Coronary artery (tissue), 2 donors: ENCODE measurements at regions not wholly inside any gene's neighbourhood (a gene's known extent, or its start where the extent isn't known, plus 50 kb on each side); places are given as distances from the start of the nearest gene placed in this dataset.

ENCODE experiments used
- DNase-seq: peaks from one replicate; pipeline ENCODE4 v3.0.0-alpha.2; 2017; ENCODE audit warnings: low spot score
- H3K27ac ChIP-seq, 2 donors: fragments of 200-600 bp; sonication (generic); one replicate each; pipeline ENCODE4 v1.5.1; 2016 to 2019
- H3K4me3 ChIP-seq: fragments of 200-600 bp; sonication (generic); 2 replicates; pipeline ENCODE4 v1.5.1; 2016; ENCODE audit warnings: mild to moderate bottlenecking, moderate library complexity
- TF ChIP-seq, protein P1 (sequence below): fragments of 200-600 bp; sonication (generic); IDR thresholded peaks from one replicate; pipeline ENCODE4 v1.5.1; 2019; ENCODE audit warnings: antibody characterized with exemption

DNA sequence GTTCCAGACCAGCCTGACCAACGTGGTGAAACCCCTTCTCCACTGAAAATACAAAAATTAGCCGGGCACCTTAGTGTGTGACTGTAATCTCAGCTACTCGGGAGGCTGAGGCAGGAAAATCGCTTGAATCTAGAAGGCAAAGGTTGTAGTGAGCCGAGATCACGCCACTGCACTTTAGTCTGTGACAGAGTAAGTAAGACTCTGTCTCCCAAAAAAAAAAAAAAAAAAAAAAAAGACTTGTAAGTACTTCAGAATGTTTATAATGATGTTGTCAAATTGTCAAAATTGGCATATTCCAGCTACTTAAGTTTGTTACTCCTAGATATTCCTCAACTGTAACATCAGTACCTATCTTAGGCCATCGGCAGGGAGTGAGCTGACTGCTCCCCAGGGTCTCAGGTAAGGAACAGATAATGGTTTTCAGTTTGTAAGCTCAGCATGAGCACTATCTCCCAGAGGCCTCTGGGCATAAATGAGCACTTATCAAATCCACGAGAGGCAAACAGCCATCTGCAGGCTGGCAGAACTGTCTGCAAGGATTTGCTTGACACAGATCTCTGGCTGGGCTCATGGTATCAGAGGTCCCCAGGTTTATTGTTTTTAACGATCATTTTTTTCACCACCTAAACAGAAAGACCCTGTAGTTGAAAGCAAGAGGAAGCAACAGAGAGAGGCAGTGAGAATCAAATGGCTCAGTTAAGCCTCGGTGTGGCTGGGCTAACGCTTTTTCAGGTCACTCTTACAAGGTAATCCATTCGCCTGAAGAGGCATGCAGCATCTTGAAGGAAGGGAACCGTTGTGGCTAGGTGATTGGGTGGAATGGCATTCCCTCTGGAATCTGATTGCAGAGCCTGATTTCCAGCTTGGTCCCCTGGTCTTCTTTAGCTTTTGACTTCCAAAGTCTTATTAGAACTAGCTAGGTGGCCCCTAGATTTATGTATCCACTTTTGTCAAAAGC lies 115.9 kb downstream of the LY86 start:
- Histone ChIP-seq H3K4me3 (no peak overlapping the region), H3K27ac (no peak overlapping the region)
- TF ChIP-seq, protein P1, sequence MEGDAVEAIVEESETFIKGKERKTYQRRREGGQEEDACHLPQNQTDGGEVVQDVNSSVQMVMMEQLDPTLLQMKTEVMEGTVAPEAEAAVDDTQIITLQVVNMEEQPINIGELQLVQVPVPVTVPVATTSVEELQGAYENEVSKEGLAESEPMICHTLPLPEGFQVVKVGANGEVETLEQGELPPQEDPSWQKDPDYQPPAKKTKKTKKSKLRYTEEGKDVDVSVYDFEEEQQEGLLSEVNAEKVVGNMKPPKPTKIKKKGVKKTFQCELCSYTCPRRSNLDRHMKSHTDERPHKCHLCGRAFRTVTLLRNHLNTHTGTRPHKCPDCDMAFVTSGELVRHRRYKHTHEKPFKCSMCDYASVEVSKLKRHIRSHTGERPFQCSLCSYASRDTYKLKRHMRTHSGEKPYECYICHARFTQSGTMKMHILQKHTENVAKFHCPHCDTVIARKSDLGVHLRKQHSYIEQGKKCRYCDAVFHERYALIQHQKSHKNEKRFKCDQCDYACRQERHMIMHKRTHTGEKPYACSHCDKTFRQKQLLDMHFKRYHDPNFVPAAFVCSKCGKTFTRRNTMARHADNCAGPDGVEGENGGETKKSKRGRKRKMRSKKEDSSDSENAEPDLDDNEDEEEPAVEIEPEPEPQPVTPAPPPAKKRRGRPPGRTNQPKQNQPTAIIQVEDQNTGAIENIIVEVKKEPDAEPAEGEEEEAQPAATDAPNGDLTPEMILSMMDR = no peak
- DNase-seq = no peak

DNA sequence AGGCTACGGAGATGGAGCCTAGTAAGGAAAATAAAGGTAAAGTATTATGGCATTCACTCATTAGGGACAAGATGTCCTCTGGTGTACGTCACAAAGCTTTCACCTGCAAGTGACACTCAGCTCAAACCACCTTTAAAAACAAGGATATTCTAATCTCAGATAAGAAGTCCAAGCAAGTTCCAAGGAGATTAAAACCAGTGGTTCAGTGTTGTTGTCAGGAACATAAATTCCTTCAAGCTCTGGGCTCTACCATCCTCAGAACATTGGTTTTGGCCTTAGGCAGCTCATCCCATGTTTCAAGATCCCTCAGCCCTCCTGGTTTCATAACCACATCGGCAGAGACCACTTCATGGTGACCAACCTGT lies 116.5 kb downstream of the LY86 start:
- TF ChIP-seq, protein P1 = no peak
- Histone ChIP-seq H3K4me3 (no peak overlapping the region), H3K27ac (no peak overlapping the region)
- DNase-seq = no peak

DNA sequence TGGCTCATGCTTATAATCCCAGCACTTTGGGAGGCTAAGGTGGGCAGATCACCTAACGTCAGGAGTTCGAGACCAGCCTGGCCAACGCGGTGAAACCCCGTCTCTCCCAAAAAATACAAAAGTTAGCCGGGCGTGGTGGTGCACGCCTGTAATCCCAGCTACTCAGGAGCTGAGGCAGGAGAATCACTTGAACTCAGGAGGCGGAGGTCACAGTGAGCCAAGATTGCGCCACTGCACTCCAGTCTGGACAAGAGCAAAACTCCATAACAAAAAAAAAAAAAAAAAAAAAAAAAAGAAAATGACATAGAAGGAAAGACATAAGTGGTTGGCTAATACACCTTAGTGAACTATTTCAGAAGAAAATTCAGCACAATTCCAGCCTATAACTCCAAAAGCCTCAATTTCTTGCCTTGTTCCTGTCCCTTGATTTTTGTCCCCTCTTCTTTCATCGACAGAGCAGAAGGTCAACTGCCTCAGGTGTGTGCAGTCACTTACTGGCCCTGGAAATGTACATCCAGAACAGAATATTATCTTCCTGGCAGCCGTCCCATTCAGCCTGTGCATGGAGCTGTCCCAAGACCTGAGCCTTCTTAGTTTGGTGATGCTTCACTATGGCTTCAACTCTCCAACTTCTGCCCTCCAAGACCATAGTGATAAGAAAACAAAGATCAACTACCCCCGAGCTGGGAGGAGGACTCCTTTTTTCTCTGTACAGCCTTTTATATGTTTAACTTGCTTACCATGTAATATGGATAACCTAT lies 117.6 kb downstream of the LY86 start:
- TF ChIP-seq, protein P1 = no peak
- Histone ChIP-seq H3K4me3 (no peak overlapping the region), H3K27ac (no peak overlapping the region)
- no peak for DNase-seq

DNA sequence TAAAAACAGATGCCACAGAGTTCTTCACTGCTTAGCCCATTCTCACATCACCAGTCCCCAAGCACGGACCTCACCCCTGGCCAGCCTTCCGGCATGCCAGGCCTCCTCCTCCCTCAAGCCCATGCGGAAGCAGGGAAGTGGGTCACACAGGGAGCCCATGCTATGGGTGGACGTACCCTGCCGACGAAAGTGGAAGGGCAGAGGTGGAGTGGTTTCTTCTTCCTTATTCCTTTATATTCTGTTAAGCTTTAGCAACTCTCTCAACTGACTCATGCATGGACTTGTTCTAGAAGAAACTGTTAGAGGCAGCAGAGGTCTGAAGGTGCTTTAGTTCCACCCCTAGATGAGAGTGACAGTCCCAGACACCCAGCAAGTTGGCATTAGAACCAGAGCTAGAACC lies 118.6 kb downstream of the LY86 start:
- no peak overlapping the region for H3K4me3 ChIP-seq
- TF ChIP-seq, protein P1 = no peak
- H3K27ac ChIP-seq = no peak overlapping the region
- no peak for DNase-seq

DNA sequence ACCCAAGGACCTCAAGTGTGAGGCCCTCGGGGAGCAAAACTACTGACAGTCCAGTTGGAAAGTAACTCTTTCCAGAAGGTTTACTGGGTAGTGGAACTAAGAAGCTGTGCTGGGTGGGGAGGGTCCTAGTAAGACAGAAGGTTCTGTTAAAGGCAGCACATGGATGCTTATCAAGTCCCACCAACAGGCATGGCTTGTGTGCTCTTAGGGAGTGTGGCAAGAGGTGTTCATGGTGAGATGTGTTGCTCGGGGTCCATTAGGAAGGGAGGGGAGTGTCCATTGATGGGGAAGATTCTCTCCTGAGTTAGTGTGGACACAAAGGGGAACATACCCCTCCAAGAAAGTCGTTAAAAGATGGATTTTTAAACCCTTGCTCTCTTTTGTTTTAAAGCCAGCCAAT lies 120.6 kb downstream of the LY86 start:
- Histone ChIP-seq H3K4me3 (no peak overlapping the region), H3K27ac (no peak overlapping the region)
- TF ChIP-seq, protein P1 = no peak
- no peak for DNase-seq

DNA sequence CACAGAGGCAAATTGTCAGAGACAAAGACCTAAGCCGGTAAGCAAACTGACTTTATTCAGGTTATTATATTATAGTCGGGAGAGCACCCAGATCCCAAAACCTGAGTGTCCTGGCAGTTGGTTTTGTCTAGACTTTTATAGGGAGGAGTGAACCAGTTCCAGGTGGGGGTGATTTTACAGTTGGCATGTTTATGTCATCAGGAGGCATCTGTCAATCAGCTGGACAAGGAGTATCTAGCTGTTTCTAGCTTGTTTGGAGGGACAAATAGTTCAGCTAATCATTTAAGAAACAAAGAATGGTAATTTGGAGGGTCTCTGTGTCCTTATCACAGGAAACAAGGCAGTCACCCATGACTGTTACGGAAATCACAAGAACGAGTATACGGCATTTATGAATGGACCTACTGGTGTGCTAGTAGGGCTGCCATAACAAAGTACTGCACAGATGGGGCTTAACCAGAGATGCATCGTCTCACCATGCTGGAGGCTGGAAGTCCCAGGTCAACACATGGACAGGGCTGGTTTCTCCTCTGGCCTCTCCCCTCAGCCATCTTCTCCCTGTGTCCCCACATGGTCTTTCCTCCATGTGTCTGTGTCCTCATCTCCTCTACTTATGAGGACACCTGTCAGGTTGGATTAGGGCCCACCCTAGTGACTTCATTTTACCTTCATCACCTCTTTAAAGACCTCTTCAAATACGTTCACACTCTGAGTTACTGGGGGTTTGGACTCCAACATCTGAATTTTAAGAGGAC lies 122.7 kb downstream of the LY86 start:
- no peak overlapping the region for H3K4me3 ChIP-seq
- TF ChIP-seq, protein P1 = no peak
- H3K27ac ChIP-seq = no peak overlapping the region
- no peak for DNase-seq
